ENCODE measurements at regions not wholly inside any gene's neighbourhood (a gene's known extent, or its start where the extent isn't known, plus 50 kb on each side); places are given as distances from the start of the nearest gene placed in this dataset.

DNA sequence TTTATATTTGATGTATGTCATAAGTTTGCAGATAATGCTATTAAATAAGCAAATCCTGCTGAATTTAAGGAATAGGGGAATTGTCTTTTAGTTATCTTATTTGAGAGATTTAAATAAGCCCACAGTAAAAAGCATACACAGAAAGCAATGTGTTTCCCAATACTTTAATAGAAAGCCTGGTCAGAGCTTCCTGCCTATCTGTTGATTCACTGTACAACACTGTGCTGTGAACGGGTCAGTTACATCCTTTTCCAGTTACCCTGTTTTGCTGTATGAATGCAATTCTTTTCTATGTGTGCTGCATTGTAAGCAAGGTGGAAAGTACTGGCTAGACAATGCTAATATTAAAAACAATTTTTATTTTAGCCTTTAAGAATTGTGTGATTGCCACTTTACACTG lies 81.2 kb downstream of the ANKRD7 start:
- TF ChIP-seq EZH2phosphoT487 (conservative IDR thresholded peaks at IDR 0.05; ENCODE audit: low read length), result no peak
- TF ChIP-seq, protein P1, sequence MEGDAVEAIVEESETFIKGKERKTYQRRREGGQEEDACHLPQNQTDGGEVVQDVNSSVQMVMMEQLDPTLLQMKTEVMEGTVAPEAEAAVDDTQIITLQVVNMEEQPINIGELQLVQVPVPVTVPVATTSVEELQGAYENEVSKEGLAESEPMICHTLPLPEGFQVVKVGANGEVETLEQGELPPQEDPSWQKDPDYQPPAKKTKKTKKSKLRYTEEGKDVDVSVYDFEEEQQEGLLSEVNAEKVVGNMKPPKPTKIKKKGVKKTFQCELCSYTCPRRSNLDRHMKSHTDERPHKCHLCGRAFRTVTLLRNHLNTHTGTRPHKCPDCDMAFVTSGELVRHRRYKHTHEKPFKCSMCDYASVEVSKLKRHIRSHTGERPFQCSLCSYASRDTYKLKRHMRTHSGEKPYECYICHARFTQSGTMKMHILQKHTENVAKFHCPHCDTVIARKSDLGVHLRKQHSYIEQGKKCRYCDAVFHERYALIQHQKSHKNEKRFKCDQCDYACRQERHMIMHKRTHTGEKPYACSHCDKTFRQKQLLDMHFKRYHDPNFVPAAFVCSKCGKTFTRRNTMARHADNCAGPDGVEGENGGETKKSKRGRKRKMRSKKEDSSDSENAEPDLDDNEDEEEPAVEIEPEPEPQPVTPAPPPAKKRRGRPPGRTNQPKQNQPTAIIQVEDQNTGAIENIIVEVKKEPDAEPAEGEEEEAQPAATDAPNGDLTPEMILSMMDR (IDR thresholded peaks at IDR 0.05; ENCODE audit: insufficient read depth, low read length, poor library complexity, severe bottlenecking), result no peak
